ENCODE measurements at regions not wholly inside any gene's neighbourhood (a gene's known extent, or its start where the extent isn't known, plus 50 kb on each side); places are given as distances from the start of the nearest gene placed in this dataset.

GRCh38 chr12:89256060-89256459 is 96.2 kb downstream of the DUSP6 start:
- no peak overlapping the region for H3K27ac ChIP-seq
- no peak for TF ChIP-seq CTCF (conservative IDR thresholded peaks at IDR 0.05; ENCODE audit: low read depth, low read length)
- H3K4me3 ChIP-seq (IDR thresholded peaks at IDR 0.05; ENCODE audit: insufficient read depth, low read depth, low read length), result no peak overlapping the region

DNA sequence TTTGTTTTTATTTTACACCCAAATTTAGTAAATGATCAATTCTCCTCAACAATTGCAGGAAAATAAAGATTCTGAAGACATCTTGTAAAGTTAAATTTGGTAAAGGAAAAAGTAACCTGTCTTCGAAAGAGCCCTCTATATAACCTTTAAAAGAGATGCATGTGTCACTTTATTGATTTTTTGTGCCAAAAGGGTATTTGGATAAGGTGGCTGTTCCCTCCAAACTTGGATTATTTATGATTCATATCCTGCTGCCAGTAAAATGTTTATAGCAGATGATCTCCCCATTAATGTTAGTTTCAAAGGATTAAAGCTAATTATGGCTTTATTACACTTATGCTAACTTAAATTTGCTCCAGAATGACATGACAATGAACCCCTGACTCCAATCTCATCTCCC is 98.8 kb downstream of the DUSP6 start:
- no peak overlapping the region for H3K9ac ChIP-seq
- TF ChIP-seq CTCF (conservative IDR thresholded peaks at IDR 0.05; ENCODE audit: low read depth, low read length), result no peak

More at GRCh38 chr12:89256060-89256459, 96.2 kb downstream of the DUSP6 start:
- Histone ChIP-seq H3K36me3 (ENCODE audit: insufficient read depth) (no peaks in the 10 kb centered on the region), H3K79me2 (ENCODE audit: insufficient read depth, low read depth) (no peaks in the 10 kb centered on the region), H3K27me3 (ENCODE audit: insufficient read depth, low read depth) (no peaks in the 10 kb centered on the region), H3K4me2 (no peak overlapping the region), H3K4me1 (ENCODE audit: low read depth, poor library complexity, severe bottlenecking) (peaks cover 35% of the 10 kb centered on the region), H3K9ac (no peak overlapping the region), H4K20me1 (ENCODE audit: insufficient read depth) (no peaks in the 10 kb centered on the region), H2AFZ (ENCODE audit: low read depth) (no peak overlapping the region)

DNA sequence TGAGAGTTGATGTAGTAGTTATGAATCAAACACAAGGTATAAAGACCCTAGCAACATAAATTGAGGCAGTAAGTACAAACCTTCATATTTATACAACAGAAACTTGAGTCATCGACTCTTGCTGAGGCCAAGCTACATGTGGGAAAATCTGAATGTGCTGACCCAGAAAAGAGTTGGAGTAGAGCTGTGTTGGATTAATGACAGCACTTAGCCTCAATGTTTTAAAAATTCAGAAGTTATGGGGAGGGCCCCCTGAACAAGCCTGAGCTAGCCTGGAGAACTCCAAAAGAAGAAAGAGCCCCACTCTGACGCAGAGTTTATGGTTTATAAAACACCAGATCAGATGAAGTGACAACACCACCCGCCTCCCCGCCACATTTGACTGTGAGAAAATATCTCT is 100.0 kb downstream of the DUSP6 start:
- peak overlapping the region; percentile 42; the same call in 1 of the 2 replicates for H2AFZ ChIP-seq (ENCODE audit: low read depth)

More for the DNA sequence above, 98.8 kb downstream of the DUSP6 start:
- H3K36me3 ChIP-seq (ENCODE audit: insufficient read depth), result no peaks in the 10 kb centered on the region
- no peak overlapping the region for H2AFZ ChIP-seq (ENCODE audit: low read depth)
- H3K27ac ChIP-seq, result no peak overlapping the region
- no peaks in the 10 kb centered on the region for H3K79me2 ChIP-seq (ENCODE audit: insufficient read depth, low read depth)
- H3K27me3 ChIP-seq (ENCODE audit: insufficient read depth, low read depth), result no peaks in the 10 kb centered on the region
- H3K4me3 ChIP-seq (IDR thresholded peaks at IDR 0.05; ENCODE audit: insufficient read depth, low read depth, low read length), result no peak overlapping the region
- H4K20me1 ChIP-seq (ENCODE audit: insufficient read depth), result no peaks in the 10 kb centered on the region
- H3K4me2 ChIP-seq, result no peak overlapping the region
- peaks cover 35% of the 10 kb centered on the region for H3K4me1 ChIP-seq (ENCODE audit: low read depth, poor library complexity, severe bottlenecking)

GRCh38 chr12:89251342-89252271 is 100.7 kb downstream of the DUSP6 start:
- Histone ChIP-seq H3K9ac (no peak overlapping the region), H3K4me2 (peak overlapping the region; percentile 63), H3K4me3 (IDR thresholded peaks at IDR 0.05; ENCODE audit: insufficient read depth, low read depth, low read length) (no peak overlapping the region)

More for the DNA sequence above, 100.0 kb downstream of the DUSP6 start:
- Histone ChIP-seq H3K4me3 (IDR thresholded peaks at IDR 0.05; ENCODE audit: insufficient read depth, low read depth, low read length) (no peak overlapping the region), H3K36me3 (ENCODE audit: insufficient read depth) (no peaks in the 10 kb centered on the region), H3K79me2 (ENCODE audit: insufficient read depth, low read depth) (no peaks in the 10 kb centered on the region), H4K20me1 (ENCODE audit: insufficient read depth) (no peaks in the 10 kb centered on the region), H3K4me1 (ENCODE audit: low read depth, poor library complexity, severe bottlenecking) (peaks cover 41% of the 10 kb centered on the region), H3K27me3 (ENCODE audit: insufficient read depth, low read depth) (no peaks in the 10 kb centered on the region), H3K4me2 (peak overlapping the region; percentile 63), H3K27ac (peak overlapping the region; percentile 18; the same call in 1 of the 2 replicates), H3K9ac (no peak overlapping the region)
- TF ChIP-seq CTCF (conservative IDR thresholded peaks at IDR 0.05; ENCODE audit: low read depth, low read length), result no peak

More at GRCh38 chr12:89251342-89252271, 100.7 kb downstream of the DUSP6 start:
- no peaks in the 10 kb centered on the region for H3K79me2 ChIP-seq (ENCODE audit: insufficient read depth, low read depth)
- no peaks in the 10 kb centered on the region for H3K27me3 ChIP-seq (ENCODE audit: insufficient read depth, low read depth)
- H3K27ac ChIP-seq, result peak overlapping the region; percentile 18; the same call in 1 of the 2 replicates
- H3K4me1 ChIP-seq (ENCODE audit: low read depth, poor library complexity, severe bottlenecking), result peaks cover 48% of the 10 kb centered on the region
- peak overlapping the region; percentile 42; the same call in 1 of the 2 replicates for H2AFZ ChIP-seq (ENCODE audit: low read depth)
- H3K36me3 ChIP-seq (ENCODE audit: insufficient read depth), result no peaks in the 10 kb centered on the region
- TF ChIP-seq CTCF (conservative IDR thresholded peaks at IDR 0.05; ENCODE audit: low read depth, low read length), result no peak
- no peaks in the 10 kb centered on the region for H4K20me1 ChIP-seq (ENCODE audit: insufficient read depth)
